NK-92 treated with Interleukin-12 subunit alpha and Interleukin-12 subunit beta, amount 100 ng/mL, for 24 hours (cell line): ENCODE measurements at regions not wholly inside any gene's neighbourhood (a gene's known extent, or its start where the extent isn't known, plus 50 kb on each side); places are given as distances from the start of the nearest gene placed in this dataset.

Experiments
- DNase-seq: peaks from one replicate; lab custom pipeline; 2025; lab: John Stamatoyannopoulos, UW

- no peak for DNase-seq
These were observed 72.3 kb upstream of the RAB12 start for GRCh38 chr18:8536922-8537321.

- no peak for DNase-seq
These were observed 71.8 kb upstream of the RAB12 start for GRCh38 chr18:8537400-8537799.

- no peak for DNase-seq
These were observed 70.3 kb upstream of the RAB12 start for GRCh38 chr18:8538935-8539334.

GRCh38 chr18:8546677-8547076, 62.6 kb upstream of the RAB12 start:
- no peak for DNase-seq

- no peak for DNase-seq
These were observed 61.1 kb upstream of the RAB12 start for GRCh38 chr18:8548186-8548585.

GRCh38 chr18:8549254-8549757, 59.9 kb upstream of the RAB12 start:
- no peak for DNase-seq

GRCh38 chr18:8552151-8552550, 57.1 kb upstream of the RAB12 start:
- no peak for DNase-seq

GRCh38 chr18:8554354-8554753, 54.9 kb upstream of the RAB12 start:
- DNase-seq, result no peak

- no peak for DNase-seq
These were observed 52.8 kb upstream of the RAB12 start for GRCh38 chr18:8556424-8556823.
